K562 (cell line): ENCODE measurements at regions not wholly inside any gene's neighbourhood (a gene's known extent, or its start where the extent isn't known, plus 50 kb on each side); places are given as distances from the start of the nearest gene placed in this dataset.

Experiments used
- ATAC-seq: fragments of 200-7000 bp; cut with Tn5 transposase; 3 replicates; pipeline ENCODE4 v1.9.1; 2020; ENCODE audit warnings: moderate library complexity
- BruUV-seq: library from RNA; stranded (reverse); fragments of 400-500 nt; replicated peaks from 2 replicates; lab custom pipeline; 2021; lab: Mats Ljungman, UMichigan
- CTCF ChIA-PET: fragments of 300-600 bp; formaldehyde crosslinking; extraction: SDS; loops from one replicate; lab custom pipeline; 2021; ENCODE audit warnings: low intra/inter-chr PET ratio; lab: Yijun Ruan, JAX
- POLR2A ChIA-PET: fragments of 300-600, 350-650 bp; sonication (Branson Sonifier 250); formaldehyde crosslinking; extraction: SDS; loops from one replicate; lab custom pipeline; 2021; ENCODE audit warnings: antibody characterized with exemption, inconsistent platforms; lab: Yijun Ruan, JAX
- DNase-seq, 4 experiments: peaks; one replicate each; pipeline versions ENCODE4 v3.0.0 to v3.0.0-alpha.2; 2011 to 2018; ENCODE audit warnings: low spot score in 3 of 4, mixed read lengths in 3 of 4; ENCODE audit errors: extremely low read depth in 1 of 4
- FAIRE-seq: peaks from 2 replicates; lab custom pipeline; 2011; peaks lifted over from hg19 to GRCh38; lab: Jason Lieb, UNC
- H2AFZ ChIP-seq: 2 replicates; pipeline ENCODE4 v1.6.0; 2011; ENCODE audit warnings: low read depth, low read length, control low read depth, inconsistent platforms
- H3K27ac ChIP-seq: fragments of 200-600 bp; 3 replicates; pipeline ENCODE4 v1.8.0; 2011; ENCODE audit warnings: low read depth, mild to moderate bottlenecking, control low read depth, inconsistent platforms, low read length, moderate library complexity, mixed read lengths; ENCODE audit errors: extremely low read depth
- H3K27me3 ChIP-seq, 2 experiments: fragments of 300-600 bp in 1 of 2; 2 replicates in 1 of 2; 3 replicates in 1 of 2; pipeline versions ENCODE4 v1.6.0 to v1.8.0; 2011; ENCODE audit warnings: inconsistent platforms in 2 of 2, low read length in 2 of 2, mild to moderate bottlenecking in 1 of 2, mixed read lengths in 1 of 2, moderate library complexity in 1 of 2; ENCODE audit not compliant: control insufficient read depth in 2 of 2, insufficient read depth in 2 of 2
- H3K36me3 ChIP-seq: fragments of 300-600 bp; 3 replicates; pipeline ENCODE4 v1.8.0; 2011; ENCODE audit warnings: mild to moderate bottlenecking, low read length, inconsistent platforms; ENCODE audit not compliant: control insufficient read depth, insufficient read depth
- H3K4me1 ChIP-seq, 2 experiments: fragments of 200-600 bp in 1 of 2; replicated peaks in 1 of 2; 2 replicates in 1 of 2; 3 replicates in 1 of 2; pipeline versions ENCODE4 v1.5.1 to v1.8.0; 2011; ENCODE audit warnings: inconsistent platforms in 2 of 2, low read length in 2 of 2, mild to moderate bottlenecking in 1 of 2, mixed read lengths in 1 of 2, moderate library complexity in 1 of 2; ENCODE audit not compliant: control insufficient read depth in 2 of 2, insufficient read depth in 2 of 2
- H3K4me2 ChIP-seq: 2 replicates; pipeline ENCODE4 v1.6.1; 2011; ENCODE audit warnings: low read length, control low read depth, inconsistent platforms, mixed read lengths; ENCODE audit not compliant: insufficient read depth
- H3K4me3 ChIP-seq: fragments of 200-600 bp; sonication (generic), shearing (Covaris generic); 2 replicates; pipeline ENCODE4 v1.5.1; 2016; ENCODE audit warnings: control low read depth, inconsistent platforms
- H3K79me2 ChIP-seq: fragments of 200-600 bp; 3 replicates; pipeline ENCODE4 v1.8.0; 2011; ENCODE audit warnings: low read length, inconsistent platforms; ENCODE audit not compliant: control insufficient read depth, insufficient read depth
- H3K9ac ChIP-seq, 2 experiments: 2 replicates each; pipeline versions ENCODE4 v1.6.0 to v1.6.1; 2011; ENCODE audit warnings: low read depth in 2 of 2, low read length in 2 of 2, control low read depth in 1 of 2, inconsistent platforms in 1 of 2, mild to moderate bottlenecking in 1 of 2, mixed read lengths in 1 of 2; ENCODE audit not compliant: insufficient read depth in 1 of 2
- H3K9me1 ChIP-seq: one replicate; pipeline ENCODE4 v1.6.0; 2011; ENCODE audit warnings: inconsistent platforms, mild to moderate bottlenecking, low read length, moderate library complexity; ENCODE audit not compliant: control insufficient read depth, insufficient read depth
- H3K9me3 ChIP-seq: replicated peaks from 2 replicates; pipeline ENCODE4 v1.5.1; 2011; ENCODE audit warnings: low read depth, low read length, inconsistent platforms; ENCODE audit not compliant: control insufficient read depth, insufficient read depth
- H4K20me1 ChIP-seq: replicated peaks from 2 replicates; pipeline ENCODE4 v1.6.1; 2011; ENCODE audit warnings: low read length, inconsistent platforms, mixed read lengths; ENCODE audit not compliant: control insufficient read depth, insufficient read depth
- CXXC5 ChIP-seq: fragments of 250-450 bp; sonication (Bioruptor Pico); IDR thresholded peaks from 2 replicates; pipeline ENCODE4 v1.8.0; 2022; ENCODE audit warnings: inconsistent platforms, mild to moderate bottlenecking, moderate library complexity
- FOXM1 ChIP-seq, 2 experiments: fragments of 450-650 bp in 1 of 2; sonication (generic) in 1 of 2; formaldehyde crosslinking in 1 of 2; IDR thresholded peaks; 2 replicates each; pipeline versions ENCODE4 v1.6.1 to v1.9.0; 2017 to 2022; ENCODE audit warnings: low read depth in 2 of 2, mild to moderate bottlenecking in 2 of 2, missing genetic modification reagents in 1 of 2, moderate library complexity in 1 of 2
- MED1 ChIP-seq: sonication (generic); formaldehyde crosslinking; IDR thresholded peaks from 2 replicates; pipeline ENCODE4 v1.8.1; 2023; ENCODE audit warnings: missing genetic modification reagents, borderline replicate concordance
- RB1 ChIP-seq: fragments of 450-650 bp; IDR thresholded peaks from 2 replicates; pipeline ENCODE4 v1.6.1; 2017; ENCODE audit warnings: low read depth, mild to moderate bottlenecking
- YBX1 ChIP-seq: fragments of 450-650 bp; IDR thresholded peaks from 2 replicates; pipeline ENCODE4 v1.7.1; 2016; ENCODE audit warnings: mild to moderate bottlenecking
- ZNF699 ChIP-seq: fragments of 250-450 bp; sonication (Bioruptor Pico); IDR thresholded peaks from 2 replicates; pipeline ENCODE4 v1.8.0; 2021; ENCODE audit warnings: mild to moderate bottlenecking, moderate library complexity; ENCODE audit not compliant: insufficient replicate concordance
- WGBS: fragments of 100-300 bp; shearing (Covaris generic); methylation state at CpG from one replicate; pipeline ENCODE4 v1.1.6; 2016; ENCODE audit warnings: low coverage, mixed read lengths; ENCODE audit not compliant: insufficient coverage; ENCODE audit errors: missing lambda C conversion rate; 5-methylcytosine and 5-hydroxymethylcytosine counted together
- in situ Hi-C: fragments of 300-500 bp; cut with MboI; formaldehyde crosslinking; loops from 4 replicates; pipeline ENCODE4 v1.15.0; 2018; ENCODE audit warnings: inconsistent platforms, mixed read lengths
- intact Hi-C: fragments of 100-400 bp; cut with micrococcal nuclease; formaldehyde crosslinking; loops from 2 replicates; pipeline ENCODE4 v1.14.2; 2022

DNA sequence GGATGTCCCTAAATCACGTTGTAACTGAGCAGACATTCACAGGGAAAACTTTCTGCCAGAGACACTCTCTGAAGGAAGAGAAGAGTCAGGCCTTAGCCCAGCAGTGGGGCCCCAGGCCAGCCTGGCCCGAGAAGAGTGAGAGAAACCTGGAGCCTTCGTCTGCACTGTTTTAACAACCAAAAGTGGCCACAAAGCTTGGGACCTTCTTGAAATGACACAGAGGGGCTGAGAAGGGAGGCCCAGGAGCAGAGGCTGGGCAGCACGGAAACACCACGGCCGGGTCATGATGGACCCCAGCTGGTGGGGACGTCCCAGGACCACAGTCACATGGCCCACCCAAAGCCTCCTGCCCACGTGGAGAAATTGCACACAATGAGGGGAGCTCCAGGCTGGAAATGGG, 126.8 kb upstream of the THBS2 start (continued):
- TF ChIP-seq MED1: no peak

DNA sequence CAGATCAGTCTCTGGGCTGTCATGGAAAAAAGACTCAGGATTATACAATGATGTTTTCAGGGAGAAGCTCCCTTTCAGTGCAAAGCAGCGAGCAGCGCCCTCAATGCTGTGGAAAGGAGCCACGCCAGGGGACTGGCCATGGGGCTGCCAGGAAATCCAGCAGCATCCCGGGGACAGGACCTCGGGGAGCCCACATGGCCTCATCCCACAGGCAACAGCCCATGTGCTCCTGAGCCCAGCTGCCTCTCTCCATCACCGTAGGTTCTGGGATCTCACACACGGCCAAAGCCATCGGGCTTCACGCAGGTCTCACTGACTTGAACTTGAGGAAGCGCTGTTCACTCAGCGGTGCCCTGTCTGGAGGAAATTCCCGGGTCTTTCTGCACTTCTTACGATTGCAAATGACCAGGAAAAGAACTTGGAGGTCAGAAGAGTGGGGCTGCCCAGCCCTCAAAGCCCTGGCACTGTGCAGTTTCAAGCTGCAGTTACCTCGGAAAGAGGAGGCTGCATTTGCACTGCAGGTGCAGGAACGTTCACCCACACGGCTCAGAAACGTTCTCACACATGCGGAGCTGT, 125.9 kb upstream of the THBS2 start:
- in situ Hi-C loops: no loop called here
- Histone ChIP-seq H3K4me1 (no peaks in the 10 kb centered on the region), H3K36me3 (no peaks in the 10 kb centered on the region), H3K27me3 (peaks cover 25 to 44% of the 10 kb centered on the region in 2 experiments; a peak in 4 of 5 replicates), H3K79me2 (no peaks in the 10 kb centered on the region), H3K9me3 (no peaks in the 10 kb centered on the region), H2AFZ (no peak overlapping the region), H3K4me2 (no peak overlapping the region), H3K9me1 (no peaks in the 10 kb centered on the region), H3K9ac (no peak overlapping the region), H4K20me1 (no peaks in the 10 kb centered on the region), H3K27ac (no peak overlapping the region), H3K4me3 (no peak overlapping the region)
- no peak for DNase-seq
- ChIA-PET CTCF (no interaction called here), POLR2A (no interaction called here)
- intact Hi-C loops: no loop called here
- no TSS peak for BruUV-seq
- no peak for TF ChIP-seq ZNF699 (CRISPR knock-in tag)
- TF ChIP-seq RB1: no peak
- TF ChIP-seq CXXC5 (CRISPR knock-in tag): no peak
- TF ChIP-seq FOXM1 (IDR thresholded peaks at IDR 0.05; ENCODE audit: low read depth): no peak
- no peak for TF ChIP-seq FOXM1 (CRISPR knock-in tag; IDR thresholded peaks at IDR 0.05; ENCODE audit: low read depth)
- no peak for TF ChIP-seq YBX1
- 1% methylated on average over 18 of the region's 18 CpGs for WGBS
- no peak; the same call in 2 of the 3 replicates for ATAC-seq
- FAIRE-seq: no peak
